ENCODE measurements at regions not wholly inside any gene's neighbourhood (a gene's known extent, or its start where the extent isn't known, plus 50 kb on each side); places are given as distances from the start of the nearest gene placed in this dataset.
A peak's percentile ranks its signal among the peaks of the same experiment; 100 is the strongest.

DNA sequence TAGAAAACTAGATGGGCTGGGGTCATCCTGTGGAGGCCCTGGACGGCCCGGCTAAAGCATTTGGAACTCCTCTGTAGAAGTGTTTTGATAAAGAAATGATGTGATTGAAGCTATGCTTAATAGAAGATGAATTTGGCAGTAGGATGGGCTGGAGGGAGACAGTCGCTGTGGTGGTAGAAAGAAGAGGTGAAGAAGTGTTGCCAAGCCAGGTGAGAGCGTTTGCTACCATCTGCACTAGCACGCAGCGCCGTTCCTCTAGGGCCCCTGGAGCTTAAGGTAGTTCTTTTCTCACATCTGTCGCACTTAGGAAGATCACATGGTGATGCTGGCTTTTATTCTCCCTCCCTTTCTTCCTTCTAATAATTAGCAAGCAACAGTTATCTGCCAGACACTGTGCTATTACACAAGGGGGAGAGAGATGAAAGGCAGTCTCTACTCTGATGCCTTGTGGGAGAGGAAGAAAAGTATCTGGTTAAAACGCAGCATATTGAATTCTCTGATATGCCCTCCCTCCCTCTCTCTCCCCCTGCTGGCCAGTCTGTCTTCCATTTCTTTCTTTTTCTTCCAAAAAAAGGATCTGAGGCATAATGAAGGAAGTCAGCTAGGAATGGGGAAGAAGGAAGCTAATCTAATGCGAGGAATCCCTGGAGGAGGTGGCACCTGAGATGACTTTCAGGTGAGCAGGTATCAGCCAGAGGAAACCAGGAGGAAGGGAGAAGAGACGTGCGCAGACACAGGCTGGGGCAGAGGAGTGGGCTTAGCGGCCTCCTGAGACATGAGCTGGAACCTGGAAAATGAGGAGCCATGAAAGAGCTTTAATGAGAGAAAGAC lies 162.3 kb upstream of the KLF14 start:
- peak; percentile 69 for DNase-seq (ENCODE audit: low read depth)

DNA sequence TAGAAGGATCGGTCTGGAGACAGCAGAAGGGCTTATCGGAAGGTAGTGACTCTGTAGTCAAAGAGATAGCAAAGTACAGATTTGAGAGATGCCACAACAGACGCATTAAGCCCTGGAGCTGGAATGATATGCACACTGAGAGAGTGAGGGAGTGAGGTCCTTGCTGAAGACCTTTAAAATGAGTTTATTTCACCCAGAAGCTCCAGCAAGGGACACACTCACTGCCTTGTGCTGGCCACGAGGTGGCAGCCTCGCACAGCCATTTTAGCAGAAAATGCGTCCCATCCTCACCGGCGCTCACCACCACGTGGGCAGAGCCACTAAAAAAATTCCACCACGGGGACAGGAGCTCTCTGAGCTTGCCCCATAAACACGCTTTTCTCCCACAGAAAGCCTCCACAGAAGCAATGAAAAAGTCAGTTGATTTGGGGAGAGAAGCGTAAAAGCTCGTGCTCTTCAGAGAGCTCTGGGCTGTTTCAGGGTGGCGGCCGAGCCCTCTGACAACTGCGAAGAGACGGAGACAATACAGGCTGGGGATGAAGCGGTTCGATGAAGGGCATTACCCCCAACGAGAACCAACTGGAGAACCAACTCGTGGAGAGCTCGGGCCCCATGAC lies 163.0 kb upstream of the KLF14 start:
- peak; percentile 86 for DNase-seq (ENCODE audit: low read depth)

DNA sequence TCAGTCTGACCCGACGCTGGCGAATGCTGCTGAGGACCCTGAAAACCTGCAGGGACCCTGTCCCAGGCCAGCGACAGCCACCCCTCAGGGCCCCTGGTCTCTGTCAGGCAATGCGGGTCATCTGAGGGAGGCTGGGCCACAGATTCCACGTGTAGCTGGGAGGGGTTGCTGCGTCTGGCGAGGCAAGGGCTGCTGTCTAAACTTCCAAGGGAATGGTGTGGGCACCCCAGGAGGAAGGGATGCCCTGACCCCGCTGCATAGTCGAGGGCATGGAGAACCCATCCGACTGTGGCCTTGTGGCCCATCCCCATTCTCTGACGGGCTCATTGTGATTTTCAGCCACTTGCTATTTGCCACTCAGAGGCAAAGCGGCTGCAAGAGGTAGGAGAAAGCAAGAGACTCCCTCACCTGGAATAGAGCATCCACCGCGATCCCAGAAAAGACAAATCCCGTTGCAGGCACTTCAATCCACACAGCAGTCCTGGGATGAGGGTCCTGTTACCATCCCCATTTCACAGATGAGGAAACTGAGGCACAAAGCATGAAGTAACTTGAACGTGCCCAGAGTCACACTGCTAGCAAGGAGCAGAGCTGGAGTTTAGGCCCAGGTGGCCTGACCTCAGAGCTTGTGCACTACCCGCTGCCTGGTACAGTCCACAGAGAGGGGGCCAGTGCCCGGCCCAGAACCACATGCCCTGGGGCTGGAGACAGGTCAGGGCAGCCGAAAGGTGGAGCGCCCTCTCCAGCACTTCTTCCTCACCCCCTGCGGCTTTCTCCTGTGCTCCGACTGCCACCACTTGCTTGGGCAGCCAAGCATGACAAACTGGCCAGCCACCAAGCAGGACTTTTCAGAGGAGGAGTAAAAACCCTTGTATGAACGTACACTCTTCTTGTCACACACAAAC lies 163.8 kb upstream of the KLF14 start:
- DNase-seq (ENCODE audit: low read depth): peak; percentile 44

DNA sequence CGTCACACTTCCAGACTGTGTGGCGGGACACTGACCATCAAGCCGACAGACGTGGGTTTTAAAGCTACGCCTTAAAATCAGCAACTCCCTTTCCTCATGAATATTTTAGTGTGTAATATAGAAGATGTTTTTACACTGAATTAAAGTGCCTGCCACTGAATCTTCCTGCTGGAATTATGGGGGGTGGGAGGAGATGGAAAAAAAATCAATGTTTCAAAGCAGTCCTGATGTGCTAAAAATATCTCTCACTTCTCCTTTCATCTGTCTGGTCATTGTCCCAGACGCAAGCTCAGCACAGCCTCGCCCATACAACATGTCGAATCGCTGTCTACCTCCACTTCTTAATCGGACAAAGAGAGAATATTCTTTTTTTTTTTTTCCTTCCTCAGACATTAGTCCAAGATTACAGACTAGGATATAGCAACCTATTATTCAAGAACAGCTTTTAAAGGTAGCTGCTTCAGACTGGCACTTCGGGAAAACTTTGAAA lies 165.1 kb upstream of the KLF14 start:
- DNase-seq (ENCODE audit: low read depth): peak; percentile 42

DNA sequence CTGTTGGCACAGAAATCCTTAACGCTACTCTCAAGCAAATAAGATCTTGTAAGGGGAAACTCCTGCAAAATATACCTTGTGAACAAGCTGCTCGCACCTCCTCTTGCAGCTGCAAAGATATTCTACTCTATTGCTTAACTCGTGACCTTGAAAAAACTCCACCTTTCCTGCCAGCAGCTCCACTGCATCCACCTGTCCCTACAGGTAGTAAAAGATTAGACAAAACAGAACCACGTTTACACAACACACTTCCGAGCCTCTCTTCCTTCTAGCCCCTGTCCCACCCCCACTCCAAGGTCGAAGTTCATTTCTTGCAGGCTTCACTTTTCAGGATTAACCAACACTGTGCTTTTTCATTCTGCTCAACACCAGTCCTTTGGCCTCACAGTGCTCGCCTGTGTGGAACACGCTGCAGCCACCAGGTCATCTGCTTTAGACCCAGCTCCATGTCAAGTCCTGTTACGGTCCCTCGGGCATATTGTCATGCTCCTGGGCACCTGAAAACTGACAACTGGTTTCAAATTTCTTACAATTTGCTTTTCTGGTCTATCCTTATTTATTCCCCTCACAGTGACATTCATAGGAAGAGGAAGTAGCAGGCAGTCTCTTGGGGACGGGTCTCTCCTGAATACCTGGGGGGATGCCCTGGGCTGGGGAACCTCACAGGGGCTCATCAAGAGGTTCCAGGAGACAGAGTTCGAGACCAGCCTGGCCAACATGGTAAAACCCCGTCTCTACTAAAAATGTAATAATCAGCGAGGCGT lies 165.8 kb upstream of the KLF14 start:
- DNase-seq (ENCODE audit: low read depth): peak; percentile 51

DNA sequence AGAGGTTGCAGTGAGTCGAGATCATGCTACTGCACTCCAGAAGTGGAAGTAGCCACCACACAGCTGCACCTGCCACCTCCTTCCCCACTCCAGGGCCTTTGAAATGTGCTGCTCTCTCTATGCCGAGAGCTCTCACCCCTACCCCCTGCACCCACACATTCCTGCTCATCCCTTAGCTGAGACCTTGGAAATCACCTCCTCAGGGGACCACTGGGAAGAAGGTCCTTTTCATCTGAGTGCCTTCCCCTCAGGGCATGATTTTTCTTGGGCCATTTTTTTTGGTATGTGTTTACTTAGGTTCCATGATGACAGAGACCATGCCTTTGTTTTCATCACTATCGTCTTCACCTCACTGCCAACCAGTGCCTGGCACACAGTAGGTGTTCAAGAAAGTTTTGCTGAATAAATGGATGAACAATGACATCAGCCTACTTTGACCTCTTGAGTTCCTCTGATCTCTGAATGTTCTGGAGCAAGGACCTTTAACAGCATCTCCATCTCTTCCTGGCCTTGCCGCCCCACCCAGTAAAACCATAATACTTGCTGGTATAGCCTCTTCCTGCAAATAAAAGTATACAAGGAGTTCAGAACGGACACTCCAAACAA lies 166.6 kb upstream of the KLF14 start:
- DNase-seq (ENCODE audit: low read depth): peak; percentile 53

DNA sequence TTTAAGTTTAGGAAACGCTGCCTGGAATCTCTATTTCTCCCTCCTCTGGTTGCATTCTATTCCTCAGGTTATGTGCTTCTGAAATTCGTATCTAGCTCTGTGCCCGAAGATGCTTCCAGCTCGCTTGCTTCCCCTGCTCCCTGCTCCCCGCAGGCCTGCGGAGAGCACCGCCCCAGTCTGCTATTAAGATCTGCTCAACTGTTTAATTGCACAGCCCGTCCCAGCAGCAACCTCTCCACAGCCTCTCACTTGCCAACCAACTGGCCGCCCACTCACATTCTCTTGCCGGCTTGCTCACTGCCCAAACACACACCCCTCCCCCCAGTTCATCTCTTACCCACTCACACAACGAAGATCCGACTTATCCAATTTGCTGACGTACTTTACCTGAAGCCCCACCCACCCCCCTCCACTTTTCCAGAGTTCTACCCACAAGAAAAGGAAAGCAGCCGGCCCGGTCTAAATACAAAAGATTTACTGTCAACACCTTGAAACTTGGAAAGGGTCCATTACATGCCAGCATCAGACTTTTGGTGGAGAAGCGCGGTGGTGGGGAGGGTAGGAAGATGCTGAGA lies 167.3 kb upstream of the KLF14 start:
- DNase-seq (ENCODE audit: low read depth): peak; percentile 92

DNA sequence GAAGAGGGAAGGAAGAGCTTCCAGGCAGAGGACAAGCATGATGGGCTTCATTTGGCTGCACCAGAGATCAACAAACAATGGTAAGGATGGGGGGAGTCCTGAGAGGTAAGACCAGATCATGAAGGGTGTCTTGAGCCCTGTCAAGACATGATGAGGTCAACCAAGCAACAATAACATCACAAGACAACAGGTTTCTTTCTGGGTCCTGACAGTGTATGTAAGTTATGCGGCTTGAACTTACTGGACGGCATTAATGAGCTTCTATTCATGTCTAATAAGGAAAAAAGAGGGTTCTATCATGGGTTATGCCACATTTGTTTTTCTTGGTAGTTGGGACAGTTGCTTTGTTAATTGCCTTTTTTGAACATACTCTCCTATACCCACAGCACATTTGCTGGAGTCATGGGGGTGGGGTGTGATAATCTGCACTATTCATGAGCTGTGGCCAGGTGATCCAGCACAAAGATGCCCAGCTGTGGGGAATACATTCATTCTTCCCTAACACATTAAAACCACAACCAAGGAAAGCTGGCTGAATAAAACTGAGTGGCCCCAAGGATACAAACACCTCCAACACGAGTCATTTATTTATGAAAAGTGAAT lies 168.8 kb upstream of the KLF14 start:
- DNase-seq (ENCODE audit: low read depth): peak; percentile 70

DNA sequence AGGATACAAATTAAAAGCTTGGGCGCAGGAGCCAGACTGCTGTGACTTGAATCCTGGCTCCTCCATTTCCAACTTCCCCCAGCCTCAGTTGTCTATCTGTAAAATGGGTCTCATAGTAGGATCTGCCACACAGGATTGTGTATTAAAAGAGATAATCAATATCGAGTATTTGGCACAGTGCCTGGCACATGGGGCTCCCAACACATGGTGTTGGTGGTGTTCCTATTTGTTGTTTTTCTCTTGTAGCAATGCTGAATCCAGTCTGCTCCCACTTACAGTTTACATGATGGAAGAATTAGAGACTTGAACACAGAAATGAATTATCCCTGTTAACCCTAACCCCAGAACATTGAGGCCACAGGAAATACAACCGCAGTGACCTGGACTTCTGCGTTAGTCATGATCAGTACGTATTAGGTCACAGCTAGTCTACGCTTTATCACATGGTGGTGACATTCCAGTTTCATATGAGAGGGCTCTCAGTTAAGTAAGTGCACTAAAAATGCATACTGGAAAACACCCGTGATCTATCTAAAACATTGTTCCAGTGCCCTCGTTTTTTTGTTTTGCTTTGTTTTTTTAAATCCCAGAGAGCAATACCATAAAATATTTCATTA lies 169.5 kb upstream of the KLF14 start:
- DNase-seq (ENCODE audit: low read depth): peak; percentile 95

DNA sequence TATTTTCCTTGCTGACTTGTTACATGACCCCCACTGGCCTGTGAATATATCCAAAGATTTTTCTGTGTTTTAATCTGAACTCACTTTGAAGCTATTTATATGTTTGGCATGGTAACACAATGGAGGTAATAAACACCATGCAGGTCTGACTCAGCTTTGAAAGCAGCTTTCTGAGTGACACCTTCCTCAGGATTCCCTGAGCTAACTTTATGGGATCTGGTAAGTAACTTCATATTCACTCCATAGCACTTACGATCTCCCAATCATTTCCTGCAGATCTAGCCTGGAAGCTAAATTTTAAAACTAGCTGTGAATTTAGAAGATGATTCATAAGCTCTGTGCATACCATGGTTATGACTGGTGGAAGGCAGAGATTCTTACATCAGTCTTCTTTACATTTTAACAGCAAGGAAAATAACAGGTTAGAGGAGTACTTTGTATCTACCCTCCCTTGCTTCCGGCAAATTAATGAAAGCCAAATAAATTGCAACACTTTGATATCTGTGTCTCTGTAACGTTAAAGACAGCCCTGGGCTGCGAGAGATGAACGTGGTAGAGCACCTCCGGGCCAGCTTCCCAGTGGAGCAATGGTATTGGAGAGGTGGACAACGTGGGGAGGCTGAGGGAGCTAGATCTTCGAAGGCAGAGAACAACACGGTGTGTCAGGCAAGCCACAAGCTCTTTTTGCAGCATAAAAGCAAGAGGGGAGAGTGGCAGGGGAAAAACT lies 170.2 kb upstream of the KLF14 start:
- peak; percentile 95 for DNase-seq (ENCODE audit: low read depth)

DNA sequence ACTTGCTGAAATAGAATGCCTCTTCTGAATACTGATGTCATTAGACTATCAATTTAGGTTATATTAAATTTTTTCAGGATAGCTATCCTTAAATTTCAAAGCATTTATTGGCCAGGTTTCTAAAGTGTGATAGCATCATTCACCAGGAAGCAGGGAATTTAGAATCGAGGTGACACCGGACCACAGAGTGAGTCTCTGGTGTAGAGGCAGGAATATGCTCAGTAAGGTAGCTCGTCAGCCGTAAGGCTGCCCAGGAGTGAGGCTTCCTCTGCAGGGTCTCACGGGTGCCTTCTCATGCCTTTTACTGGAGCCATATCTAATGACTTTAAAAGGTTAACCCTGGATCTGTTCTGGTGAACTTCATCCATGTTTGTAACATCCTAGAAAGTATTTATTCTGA lies 170.8 kb upstream of the KLF14 start:
- peak; percentile 28 for DNase-seq (ENCODE audit: low read depth)

DNA sequence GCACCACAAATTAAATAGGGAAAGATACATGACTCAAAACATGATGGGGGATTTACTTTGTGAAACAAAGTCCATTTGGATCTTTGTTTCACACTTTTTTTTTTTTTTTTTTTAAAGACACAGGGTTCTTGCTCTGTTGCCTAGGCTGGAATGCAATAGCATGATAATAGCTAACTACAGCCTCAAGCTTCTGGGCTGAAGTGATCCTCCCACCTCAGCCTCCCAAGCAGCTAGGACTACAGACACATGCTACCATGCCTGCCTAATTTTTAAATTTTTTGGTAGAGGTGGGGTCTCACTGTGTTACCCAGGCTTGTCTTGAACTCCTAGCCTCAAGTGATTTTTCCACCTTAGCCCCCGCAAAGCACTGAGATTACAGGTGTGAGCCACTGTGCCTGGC lies 172.6 kb upstream of the KLF14 start:
- DNase-seq (ENCODE audit: low read depth): peak; percentile 57

DNA sequence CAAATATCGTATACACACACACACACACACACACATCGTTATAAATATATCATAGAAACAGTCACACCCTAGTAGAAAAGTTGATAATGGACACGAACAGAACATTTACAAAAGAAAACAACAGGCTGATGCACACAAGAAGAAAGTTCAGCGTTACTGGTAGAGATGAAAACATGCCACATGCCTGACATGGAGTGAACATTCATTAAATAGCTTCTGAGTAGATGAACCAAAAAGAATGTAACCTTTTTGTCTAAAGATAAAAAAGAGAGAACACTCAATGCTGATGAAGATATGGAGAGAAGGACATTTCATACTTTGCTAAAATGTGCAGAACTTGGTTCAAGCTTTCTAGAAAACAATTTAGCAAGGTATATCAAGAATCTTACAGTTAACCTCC lies 173.4 kb upstream of the KLF14 start:
- peak; percentile 48 for DNase-seq (ENCODE audit: low read depth)

DNA sequence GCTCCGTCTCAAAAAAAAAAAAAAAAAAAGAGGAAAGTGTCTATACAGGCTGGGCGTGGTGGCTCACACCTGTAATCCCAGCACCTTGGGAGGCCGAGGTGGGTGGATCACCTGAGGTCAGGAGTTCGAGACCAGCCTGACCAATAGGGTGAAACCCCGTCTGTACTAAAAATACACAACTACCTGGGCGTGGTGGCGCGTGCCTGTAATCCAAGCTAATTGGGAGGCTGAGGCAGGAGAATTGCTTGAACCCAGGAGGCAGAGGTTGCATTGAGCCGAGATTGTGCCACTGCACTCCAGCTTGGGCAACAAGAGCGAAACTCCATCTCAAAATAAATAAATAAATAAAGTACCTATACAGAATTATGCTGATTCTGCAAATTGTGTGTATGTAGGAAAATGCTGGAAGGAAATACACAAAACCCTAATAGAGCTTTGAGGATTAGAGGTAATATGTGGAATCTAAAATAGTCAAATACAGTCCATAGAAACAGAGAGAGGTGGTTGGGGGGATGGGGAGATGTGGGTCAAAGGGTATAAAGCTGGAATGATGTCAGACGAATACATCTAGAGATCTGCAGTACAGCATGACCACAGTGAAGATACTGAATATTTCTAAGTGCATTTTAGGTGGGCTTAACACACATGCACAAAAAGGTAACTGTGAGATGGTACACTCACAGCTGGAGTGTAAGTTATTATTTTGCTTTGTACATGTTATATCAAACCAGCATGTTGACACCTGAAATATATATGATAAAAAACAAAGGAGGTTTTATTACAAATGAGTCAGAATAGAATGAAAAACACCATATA lies 174.5 kb upstream of the KLF14 start:
- DNase-seq (ENCODE audit: low read depth): peak; percentile 72

DNA sequence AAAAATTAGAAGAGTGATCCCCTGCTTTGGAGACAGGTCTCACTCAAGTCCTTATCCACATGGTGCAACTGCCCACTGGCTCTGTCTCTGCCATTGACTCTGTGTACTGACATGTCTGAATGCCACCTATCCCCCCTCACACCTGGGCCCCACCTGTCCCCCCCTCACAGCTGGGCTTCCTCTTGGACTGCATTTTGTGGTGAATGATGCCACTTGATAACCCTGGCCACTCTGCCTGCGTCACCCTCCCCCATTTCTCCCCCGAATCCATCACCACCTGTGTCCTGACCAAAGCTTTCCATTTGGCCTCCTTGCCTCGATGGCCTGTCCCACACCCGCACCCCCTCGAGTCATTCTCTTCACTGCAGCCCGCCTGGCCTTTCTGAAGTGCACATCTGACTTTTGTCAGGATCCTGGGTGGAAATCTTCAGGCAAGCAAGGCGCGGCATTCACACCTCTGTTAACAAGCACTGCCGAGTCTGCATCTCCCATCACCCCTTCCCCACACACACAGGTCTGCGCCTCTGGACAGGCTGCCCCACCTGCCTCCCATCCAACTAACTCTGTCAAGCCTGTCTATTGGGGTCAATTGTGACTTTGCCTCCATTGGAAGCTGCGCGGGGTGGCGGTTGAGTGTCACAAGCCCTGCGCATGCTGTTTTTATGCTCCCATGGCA lies 175.3 kb upstream of the KLF14 start:
- peak; percentile 65 for DNase-seq (ENCODE audit: low read depth)

DNA sequence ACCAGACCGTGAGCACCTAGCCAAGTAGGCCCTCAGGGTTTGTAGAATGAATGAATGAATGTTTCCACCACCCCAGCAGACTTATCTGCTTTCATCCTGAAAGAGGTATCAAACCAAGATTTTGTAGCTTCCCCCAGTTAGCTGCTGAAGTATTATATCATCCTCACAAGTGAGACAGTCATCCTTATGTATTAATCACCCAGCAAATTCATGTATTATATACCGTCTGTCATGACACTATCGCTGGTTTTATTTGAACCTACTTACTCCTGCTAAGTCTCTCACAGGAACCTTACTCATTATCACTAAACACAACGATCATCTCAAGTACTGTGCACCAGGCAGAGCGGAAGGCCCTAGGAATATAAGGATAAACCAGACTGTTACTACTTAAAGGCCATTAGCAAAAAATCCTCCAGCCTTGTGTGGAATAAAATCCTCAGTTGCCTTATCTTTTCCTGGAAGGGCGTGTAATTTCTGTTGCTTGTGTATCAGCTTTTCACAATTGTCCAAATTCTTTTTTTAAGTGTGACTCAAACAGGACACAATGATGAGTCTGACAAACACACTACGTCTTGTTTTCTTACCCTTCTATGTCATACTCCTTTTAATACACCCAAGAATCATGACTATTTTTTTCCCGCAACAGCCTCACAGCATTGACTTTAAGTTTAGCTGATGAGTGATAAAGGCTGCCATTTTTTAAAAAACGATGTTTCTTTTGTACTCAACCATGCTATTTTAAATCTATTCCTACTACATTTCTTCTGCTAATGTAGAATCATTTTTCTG lies 176.1 kb upstream of the KLF14 start:
- peak; percentile 65 for DNase-seq (ENCODE audit: low read depth)
